RKO (cell line): ENCODE measurements at regions not wholly inside any gene's neighbourhood (a gene's known extent, or its start where the extent isn't known, plus 50 kb on each side); places are given as distances from the start of the nearest gene placed in this dataset.
A peak's percentile ranks its signal among the peaks of the same experiment; 100 is the strongest.
"Not testable (repeated sequence)": the region's sequence is repeated elsewhere in the genome, so short reads cannot be mapped to it uniquely, and the experiment has no call there.

Source experiments
- DNase-seq: peaks from one replicate; pipeline ENCODE4 v3.0.0-alpha.2; 2016; ENCODE audit warnings: low spot score

DNA sequence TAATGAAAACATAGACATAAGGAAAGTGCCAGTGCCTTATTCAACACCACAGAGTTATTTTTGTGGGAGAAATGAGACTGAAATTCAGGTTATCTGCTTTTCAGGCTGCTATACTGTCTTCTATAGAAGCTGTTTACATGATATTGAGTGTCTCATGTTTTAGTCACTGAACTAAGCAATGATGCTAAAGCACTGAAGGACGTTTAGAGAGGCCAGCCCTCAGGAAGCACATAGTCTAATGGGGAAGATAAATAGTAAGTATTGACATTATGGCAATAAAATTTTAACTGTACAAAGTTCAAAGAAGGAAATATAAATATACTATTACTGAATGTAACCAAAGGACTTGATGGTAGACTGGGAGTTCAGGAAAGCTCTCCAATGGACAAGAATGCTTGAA lies 186.4 kb upstream of the ZC3H15 start:
- DNase-seq, result no peak

DNA sequence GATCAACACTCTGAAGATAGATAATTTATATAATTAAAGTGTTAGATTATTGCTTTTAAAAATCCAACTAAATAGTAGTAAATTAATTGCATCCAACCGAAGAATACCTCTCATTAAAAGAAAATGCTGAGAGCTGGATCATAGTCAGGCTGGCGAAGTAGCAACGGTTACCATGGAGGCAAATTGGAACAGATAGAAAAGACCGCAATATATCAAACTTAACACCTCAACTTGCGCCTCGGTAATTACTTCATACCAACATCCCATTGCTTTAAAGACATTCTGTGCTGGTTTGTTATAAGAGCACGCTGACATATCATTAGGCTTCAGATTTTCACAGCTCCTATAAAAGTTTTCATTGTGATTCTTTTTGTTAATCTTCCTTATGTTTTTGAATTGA lies 183.8 kb upstream of the ZC3H15 start:
- no peak for DNase-seq

DNA sequence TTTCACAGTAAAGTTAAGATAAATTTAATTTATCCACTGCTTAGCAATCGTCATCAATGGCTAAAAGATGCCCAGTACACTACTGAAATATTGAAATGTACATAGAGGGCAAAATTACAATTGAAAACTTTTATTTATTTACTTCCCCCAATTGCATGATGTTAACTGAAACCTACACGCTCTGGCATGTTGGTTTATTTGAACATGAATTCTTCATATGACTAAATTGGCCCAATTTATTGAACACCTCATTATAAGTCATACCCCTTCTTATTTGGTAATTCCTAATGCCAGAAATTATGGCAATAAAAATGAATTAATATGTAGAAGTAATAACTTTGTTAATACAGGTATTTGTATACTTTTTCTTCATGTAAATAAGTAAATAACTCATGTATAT lies 183.0 kb upstream of the ZC3H15 start:
- no peak for DNase-seq

DNA sequence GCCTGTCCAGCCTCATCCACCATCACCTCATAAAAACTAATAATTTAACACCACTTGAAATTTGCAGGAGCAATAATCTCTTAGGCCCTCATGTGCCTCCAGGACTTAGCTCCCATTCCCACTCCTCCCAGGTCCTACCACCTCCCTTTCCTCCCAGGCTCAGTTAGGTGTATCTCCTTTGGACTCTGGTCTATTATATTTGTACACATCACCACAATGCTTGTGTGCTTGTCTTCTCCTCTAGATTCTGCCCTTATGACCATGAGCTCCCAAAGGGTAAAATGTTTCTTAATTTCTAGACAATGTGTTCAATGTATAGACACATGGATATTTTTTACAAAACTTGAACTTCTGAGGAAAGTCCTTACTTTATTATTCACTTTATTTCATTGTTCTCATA lies 182.0 kb upstream of the ZC3H15 start:
- no peak for DNase-seq

DNA sequence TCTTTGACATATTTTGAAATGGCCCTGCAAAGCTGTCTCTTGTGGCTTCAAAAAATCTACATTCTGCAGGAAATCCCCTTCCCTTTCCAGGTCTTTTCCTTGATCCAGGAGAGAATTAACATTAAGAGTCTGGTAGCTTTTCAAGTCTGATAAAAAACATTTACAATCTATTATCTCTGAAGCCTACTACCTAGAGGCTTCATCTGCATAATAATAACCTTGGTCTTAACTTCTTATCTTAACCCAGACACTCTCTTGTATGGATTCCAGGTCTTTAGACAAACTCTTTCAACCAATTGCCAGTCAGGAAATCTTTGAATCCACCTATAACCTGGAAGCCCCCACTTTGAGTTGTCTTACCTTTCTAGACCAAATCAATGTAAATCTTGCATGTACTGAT lies 179.3 kb upstream of the ZC3H15 start:
- no peak for DNase-seq

DNA sequence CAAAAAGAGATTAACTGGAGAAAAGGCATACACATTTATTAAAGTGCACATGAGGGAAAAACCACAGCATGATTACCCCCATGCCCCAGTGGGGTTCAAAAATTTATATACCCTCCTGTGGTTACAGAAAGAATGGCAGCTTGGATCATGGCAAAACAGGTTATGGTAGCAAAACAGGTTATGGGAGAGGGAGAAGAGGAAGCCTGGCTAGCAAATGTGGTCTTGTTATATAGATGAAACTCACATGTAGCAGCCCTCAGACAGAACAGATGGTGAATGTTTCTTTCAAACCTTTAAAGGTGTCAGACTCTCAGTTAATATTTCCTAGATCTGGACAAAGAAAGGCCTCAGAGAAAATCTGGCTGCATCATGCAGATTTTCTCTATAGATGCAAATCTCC lies 178.2 kb upstream of the ZC3H15 start:
- DNase-seq, result no peak

DNA sequence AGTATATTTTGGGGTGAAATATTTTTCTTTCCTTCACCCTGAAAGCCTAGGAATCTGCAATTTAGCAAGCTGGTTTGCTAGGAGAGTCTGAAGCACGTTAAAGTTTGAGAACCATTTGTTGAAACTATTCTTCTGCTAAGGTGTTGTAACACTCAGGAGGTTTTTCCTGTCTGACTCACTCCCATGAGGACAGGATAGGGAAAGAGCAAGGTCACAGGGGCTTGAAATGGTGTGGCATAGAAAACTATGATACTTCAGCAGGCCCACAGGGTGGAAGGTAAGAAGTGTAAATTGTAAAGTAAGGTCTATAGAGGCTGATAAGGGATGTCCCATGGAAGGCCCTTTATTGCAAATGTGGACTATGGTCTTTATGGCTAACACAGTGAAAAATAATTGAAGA lies 177.7 kb upstream of the ZC3H15 start:
- DNase-seq, result no peak

DNA sequence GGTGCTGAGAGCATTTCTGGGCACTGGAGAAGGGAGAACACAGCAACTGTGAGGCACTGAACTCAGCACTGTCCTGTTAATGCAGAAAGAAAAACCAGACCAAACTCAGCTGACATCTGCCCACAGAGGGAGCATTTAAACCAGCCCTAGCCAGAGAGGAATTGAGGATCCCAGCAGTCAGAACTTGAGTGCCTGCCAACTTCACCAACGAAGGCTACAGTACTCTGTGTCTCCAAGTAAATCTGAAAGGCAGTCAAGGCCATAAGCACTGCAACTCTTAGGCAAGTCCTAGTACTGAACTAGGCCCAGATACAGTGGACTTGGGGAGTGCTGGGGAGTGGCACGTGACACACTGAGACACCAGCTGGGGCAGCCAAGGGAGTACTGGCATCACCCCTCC lies 176.2 kb upstream of the ZC3H15 start:
- DNase-seq, result no peak

DNA sequence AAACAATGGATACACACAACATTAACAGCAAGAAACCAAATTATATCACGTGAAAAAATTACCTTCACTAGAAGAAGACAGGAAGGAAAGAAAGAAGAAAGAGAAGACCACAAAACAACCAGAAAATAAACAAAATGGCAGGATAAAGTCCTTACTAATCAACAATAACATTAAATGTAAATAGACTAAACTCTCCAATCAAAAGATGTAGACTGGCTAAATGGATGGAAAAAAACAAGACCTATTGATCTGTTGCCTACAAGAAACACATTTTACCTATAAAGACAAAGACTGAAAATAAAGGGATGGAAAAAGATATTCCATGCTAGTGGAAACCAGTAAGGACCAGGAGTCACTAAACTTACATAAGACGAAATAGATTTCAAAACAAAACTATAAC lies 167.0 kb upstream of the ZC3H15 start:
- no peak for DNase-seq

DNA sequence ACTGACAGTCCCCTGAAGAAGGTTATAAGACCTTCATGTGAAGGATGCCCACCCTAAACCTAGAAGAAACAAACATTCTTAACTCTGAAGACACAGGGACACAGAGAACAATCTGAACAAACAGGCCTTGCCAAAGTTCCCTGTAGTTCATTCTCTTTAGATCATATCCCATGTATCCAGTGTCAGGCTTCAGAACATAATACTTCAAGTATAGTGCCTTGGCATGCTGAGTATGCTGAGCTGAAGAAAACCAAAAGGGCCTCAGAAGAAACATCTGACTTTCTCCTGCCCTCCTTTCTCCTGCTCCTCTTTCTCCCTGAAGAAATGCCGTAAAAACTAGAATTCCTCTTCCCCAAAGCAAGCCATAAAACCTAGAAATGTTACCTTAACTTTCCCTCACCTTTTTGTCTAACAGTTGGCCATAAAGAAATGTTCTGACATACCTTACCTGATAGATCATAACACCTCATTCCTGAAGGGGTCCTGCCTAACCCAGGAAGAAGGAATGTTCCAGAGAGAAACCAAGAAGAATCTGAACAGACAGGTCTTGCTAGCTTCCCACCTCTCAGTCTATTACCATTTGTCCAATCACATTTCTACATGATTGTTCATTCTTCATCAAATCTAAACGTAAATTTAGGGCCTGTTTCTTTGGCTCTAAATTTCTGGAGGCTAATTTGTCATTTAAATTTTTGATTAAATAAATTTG lies 160.1 kb upstream of the ZC3H15 start:
- no peak for DNase-seq

DNA sequence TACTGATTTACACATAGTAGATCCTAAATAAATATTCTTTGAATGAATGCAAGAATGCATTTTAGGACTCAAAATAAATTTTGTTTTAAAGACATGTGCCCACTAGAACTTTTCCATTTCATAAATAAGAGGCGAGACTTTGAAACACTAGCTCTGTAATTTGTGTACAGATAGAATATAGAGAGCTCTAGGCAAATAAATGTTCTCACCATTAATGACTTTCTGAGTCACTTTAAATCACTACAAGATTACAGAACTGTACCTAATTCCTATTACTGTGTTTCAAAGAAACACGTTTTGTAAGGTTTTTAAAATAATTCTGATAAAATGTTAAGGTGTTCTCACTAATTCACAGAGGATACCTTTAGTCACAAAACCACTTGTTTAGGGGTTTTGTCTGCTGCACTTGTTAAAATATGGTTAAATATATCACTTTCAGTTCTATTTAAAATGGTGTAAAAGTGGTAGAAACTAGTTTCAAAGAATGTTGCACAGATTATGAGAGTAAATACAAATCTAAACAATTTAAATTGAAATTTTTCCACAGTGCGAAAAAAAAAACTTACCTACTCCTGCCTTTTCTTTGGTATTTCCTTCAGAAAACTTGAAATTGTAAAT lies 158.7 kb upstream of the ZC3H15 start:
- no peak for DNase-seq

DNA sequence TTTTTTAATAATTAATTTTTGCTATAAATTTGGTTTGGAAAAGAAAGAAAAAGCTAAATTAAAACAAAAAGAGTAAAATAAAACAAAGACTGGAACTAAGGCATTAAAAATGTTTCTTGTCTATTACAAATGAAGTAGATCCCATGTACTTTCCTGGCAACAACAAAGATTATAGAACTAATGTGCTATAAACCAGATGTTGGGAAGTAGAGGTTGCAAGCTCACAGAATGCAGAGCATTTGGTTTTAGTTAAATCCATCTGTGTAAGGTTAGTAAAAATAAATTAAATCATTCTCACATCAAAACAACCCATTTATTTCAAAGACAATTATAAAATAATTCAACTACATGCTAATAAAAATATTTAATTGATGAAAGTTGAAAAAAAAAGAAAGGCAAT lies 157.2 kb upstream of the ZC3H15 start:
- DNase-seq, result no peak

DNA sequence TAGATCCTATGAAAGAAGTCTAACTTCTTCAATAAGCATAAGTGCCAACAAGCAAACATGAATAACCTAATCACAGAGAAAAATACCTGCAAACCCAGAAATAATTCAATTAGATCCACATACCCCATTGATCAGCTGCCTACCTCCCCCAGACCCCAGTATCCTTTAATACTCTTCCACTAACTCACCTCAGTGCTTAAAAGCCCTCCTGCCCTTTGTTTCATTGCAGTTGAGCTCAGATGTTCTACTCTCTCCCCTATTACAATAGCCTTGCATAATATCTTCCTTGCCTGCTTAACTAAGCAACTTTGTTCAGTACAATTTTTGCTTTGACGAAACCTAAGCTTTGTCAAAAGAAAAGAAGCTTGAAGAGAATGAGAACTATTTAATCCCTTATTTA lies 156.0 kb upstream of the ZC3H15 start:
- DNase-seq, result no peak

DNA sequence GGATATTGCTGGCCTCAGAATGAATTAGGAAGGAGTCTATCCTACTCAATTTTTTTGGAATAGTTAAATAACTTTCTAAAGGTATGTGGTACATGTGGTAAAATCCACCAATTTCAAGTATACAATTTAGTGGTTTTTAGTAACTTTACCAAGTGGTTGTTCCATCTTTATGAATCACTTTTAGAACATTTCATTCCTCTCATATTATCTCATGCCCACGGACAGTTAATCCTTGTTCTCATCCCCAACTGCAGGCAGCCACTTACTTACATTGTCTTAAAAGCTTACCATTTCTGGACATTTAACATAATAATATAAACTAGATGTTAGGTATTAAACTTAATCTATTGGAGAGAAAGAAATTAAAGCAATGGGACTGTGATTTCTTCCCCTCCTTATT lies 146.3 kb upstream of the ZC3H15 start:
- DNase-seq, result no peak

DNA sequence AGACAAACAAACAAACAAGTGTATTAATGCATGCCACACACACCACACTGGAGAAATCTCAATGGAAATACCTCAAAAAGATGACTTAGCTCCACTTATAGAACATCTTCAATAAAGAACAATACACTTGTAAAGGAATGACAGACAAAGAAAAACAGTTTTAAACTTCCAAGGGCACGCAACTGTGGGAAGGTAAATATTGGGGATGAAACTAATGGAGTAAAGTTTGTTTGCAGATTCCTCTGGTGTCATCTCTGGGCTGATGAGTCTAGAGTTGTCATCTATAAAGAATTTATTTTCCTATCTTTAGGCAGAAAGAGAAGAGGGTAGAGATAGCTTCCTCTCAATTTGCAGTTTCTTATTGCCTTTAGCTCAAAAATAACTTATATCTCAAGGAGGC lies 144.0 kb upstream of the ZC3H15 start:
- DNase-seq, result no peak

DNA sequence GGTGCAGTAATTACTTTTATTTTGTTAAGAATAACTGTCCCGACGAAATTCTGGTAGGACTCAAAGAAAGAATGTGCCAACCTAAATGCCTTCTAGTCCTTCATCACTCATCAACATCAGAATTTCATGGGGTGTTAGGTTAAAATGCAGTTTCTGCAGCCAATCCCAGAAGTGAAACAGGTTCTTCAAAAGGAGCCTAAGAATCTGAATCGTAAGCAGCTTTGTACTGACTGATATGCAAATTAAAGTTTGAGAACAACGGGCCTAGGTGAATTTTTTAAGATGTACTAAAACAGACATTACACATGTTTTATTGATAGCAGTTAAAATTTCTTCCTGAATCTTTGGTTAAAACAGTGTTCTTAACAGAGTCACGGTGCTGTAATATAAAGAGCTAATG lies 140.3 kb upstream of the ZC3H15 start:
- DNase-seq, result no peak

DNA sequence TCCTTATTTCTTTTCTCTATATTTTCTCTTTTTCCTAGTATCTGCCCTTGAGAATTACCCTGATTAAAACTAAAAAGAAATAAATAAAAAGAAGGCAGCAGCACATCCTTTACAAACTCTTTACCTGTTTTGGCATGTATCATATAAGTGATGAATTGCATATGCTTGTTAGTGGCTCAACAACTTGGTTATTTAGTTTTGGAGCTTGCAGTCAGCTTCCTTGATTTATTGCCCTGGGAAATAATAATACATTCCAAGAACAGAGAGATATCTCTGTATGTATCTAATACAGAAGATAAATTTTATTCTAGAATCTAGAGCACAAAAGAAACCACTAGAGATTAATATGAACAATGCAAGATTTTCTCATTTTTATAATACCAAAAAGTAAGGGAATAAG lies 139.8 kb upstream of the ZC3H15 start:
- DNase-seq, result no peak

DNA sequence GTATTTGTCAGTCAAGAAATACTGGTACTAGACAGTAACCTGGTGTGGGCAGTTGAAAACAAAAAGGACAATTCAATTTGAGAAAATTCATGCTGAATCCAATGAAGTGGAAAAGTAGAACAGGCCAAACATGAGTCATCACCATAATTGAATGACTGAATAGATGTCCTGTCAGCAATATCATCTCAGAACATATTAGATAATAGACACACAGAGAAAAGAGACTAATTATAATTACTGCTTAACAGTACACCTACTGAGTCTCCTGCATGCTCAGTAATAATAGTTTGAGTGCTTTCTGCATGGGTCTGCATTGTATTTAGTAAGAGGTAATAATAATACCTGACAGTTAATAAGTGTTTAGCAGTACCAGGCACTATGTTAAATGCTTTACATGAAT lies 138.6 kb upstream of the ZC3H15 start:
- DNase-seq, result peak; percentile 4

DNA sequence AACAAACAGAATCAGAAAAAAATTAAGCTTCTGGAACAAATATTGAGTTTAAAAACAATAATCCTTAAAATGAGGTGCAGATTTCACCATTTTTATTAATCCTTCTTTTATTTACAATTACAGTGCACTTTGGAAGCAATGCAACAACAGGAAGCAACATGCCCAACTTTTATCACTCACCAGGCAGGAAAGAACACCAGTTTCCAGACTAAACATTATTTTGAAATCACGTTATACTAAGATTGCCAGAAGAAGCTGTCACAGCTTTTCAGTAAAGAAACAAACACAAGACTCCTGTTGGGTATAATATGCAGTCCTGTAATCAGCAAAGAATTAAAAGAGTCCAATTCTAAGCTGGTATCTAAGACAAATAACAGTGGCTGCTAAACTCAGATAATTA lies 137.9 kb upstream of the ZC3H15 start:
- DNase-seq, result no peak

DNA sequence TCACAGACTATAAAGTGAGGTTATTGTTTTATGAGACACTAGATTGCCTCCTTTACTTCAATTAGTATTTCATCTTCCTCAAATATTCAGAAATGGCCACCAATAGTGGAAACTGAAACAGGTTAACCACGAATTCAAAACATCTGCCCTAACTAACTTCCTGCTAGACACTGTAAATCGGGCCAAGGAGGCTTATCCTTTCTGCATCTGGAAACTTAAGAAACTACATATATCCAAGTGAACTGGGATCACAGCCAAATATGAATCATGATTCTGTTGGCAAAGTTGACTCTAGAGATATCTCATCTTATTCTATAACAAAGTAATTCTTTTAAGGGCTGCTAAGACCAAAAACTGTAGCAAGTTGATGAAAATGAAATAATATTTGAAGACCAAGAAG lies 136.6 kb upstream of the ZC3H15 start:
- peak; percentile 32 for DNase-seq

DNA sequence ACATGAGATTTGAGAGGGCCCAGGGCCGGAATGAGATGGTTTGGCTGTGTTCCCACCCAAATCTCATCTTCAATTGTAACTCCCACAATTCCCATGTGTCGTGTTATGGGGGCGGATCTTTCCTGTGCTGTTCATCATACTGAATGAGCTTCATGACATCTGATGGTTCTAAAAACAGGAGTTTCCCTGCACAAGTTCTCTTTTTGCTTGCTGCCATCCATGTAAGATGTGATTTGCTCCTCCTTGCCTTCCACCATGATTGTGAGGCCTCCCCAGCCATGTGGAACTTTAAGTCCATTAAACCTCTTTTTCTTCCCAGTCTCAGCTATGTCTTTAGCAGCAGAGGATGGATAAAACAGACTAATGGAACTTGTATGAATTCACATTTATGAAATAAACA lies 131.9 kb upstream of the ZC3H15 start:
- not testable (repeated sequence) for DNase-seq

DNA sequence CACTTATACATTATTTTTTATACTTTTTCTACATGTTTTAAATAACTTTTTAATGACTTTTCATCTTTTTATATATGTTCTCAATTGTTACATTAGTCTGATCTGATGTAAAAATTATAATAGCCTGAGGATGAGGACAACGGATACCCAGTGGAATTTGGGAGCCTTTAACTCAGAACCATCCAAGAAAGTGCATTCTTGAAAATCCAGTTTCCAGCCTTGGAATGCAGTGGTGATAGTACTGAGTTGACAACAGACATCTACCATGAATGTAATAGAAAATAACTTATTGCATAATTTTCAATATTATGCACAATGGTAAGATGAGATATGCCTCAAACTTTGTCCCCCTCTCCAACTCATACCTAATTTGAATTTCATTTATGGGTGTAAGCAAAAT lies 120.7 kb upstream of the ZC3H15 start:
- no peak for DNase-seq

DNA sequence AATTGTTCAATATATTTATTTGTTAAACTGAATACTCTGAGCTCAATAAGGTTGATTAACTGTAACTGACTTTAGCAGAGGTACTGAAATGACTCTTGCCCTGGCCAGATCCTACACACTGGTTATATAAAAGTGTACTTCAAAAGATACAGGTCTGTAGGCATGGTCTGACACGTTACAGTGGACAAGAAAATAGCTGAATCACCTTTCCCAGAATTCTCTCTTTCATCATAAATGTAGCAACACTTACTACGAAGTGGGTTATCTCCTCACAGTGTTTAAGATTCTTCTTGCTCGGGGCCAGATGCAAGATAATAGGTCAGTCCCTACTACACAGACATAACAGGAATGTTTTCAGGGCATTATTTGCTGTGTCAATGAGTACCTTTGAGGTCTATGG lies 107.0 kb upstream of the ZC3H15 start:
- no peak for DNase-seq

DNA sequence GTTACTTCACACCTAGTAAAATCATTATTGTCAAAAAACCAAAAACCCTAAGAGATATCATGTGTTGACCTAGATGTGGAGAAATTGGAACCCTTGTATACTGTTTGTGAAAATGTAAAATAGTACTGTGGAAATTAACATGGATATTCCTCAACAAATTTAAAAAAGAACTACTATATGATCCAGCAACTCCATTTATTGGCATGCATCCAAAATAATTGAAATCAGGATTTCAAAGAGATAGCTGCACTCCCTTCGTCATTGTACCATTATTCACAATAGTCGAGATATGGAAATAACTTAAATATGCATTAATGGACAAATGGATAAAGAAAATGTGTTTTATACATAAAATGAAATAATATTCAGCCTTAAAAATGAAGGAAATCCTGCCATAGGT lies 105.3 kb upstream of the ZC3H15 start:
- no peak for DNase-seq
